Lung (tissue), 11 donors: ENCODE measurements at regions not wholly inside any gene's neighbourhood (a gene's known extent, or its start where the extent isn't known, plus 50 kb on each side); places are given as distances from the start of the nearest gene placed in this dataset.

Source experiments
- ATAC-seq: fragments of 200-7000 bp; cut with Tn5 transposase; one replicate; pipeline ENCODE4 v1.9.1; 2020; ENCODE audit warnings: moderate number of reproducible peaks; ENCODE audit not compliant: insufficient read depth, low FRiP score
- DNase-seq, 3 donors: peaks; one replicate each; pipeline ENCODE4 v3.0.0-alpha.2; 2013 to 2017
- H3K27ac ChIP-seq, 2 donors: one replicate each; pipeline ENCODE4 v1.5.1; 2013; ENCODE audit warnings: mild to moderate bottlenecking in 2 of 2, moderate library complexity in 2 of 2, control low read depth in 1 of 2, inconsistent platforms in 1 of 2, low read depth in 1 of 2, low read length in 1 of 2
- H3K27me3 ChIP-seq, 3 donors: one replicate each; pipeline ENCODE4 v1.5.1; 2013; ENCODE audit warnings: low read length in 2 of 3; ENCODE audit not compliant: control insufficient read depth in 3 of 3, insufficient read depth in 3 of 3
- H3K36me3 ChIP-seq, 4 donors: one replicate each; pipeline ENCODE4 v1.5.1; 2013; ENCODE audit warnings: low read length in 4 of 4, mild to moderate bottlenecking in 1 of 4, moderate library complexity in 1 of 4; ENCODE audit not compliant: control insufficient read depth in 4 of 4, insufficient read depth in 4 of 4
- H3K4me1 ChIP-seq, 5 donors: one replicate each; pipeline ENCODE4 v1.5.1; 2013; ENCODE audit warnings: low read length in 5 of 5, mild to moderate bottlenecking in 2 of 5, moderate library complexity in 1 of 5; ENCODE audit not compliant: control insufficient read depth in 5 of 5, insufficient read depth in 5 of 5
- H3K4me3 ChIP-seq: one replicate; pipeline ENCODE4 v1.5.1; 2013; ENCODE audit warnings: mild to moderate bottlenecking, control low read depth, moderate library complexity
- H3K9ac ChIP-seq, 2 donors: one replicate each; pipeline ENCODE4 v1.5.1; 2013; ENCODE audit warnings: low read length in 2 of 2, control low read depth in 1 of 2; ENCODE audit not compliant: insufficient read depth in 1 of 2
- H3K9me3 ChIP-seq, 4 donors: one replicate each; pipeline ENCODE4 v1.5.1; 2013; ENCODE audit warnings: low read length in 3 of 4, mild to moderate bottlenecking in 1 of 4, moderate library complexity in 1 of 4; ENCODE audit not compliant: control insufficient read depth in 4 of 4, insufficient read depth in 3 of 4
- WGBS, 2 donors: extraction: QIAGEN DNeasy Blood & Tissue Kit; methylation state at CpG; one replicate each; pipeline ENCODE4 v1.1.7; 2013; 5-methylcytosine and 5-hydroxymethylcytosine counted together
- TF ChIP-seq, protein P1 (sequence below): IDR thresholded peaks from 2 replicates; pipeline ENCODE4 v1.5.1; 2012; ENCODE audit warnings: mild to moderate bottlenecking; ENCODE audit errors: control extremely low read depth, extremely low read depth
- donor health status: control.
- donor health status: control.
- donor health status: Bipolar disorder and iron deficiency.
- donor health status: healthy.
- donor health status: DM: yes; HTN: yes; CAD: no.

- 73 to 79% methylated on average over 3 of the region's 3 CpGs for WGBS, 2 donors
- Histone ChIP-seq H3K4me1 (no peaks in the 10 kb centered on the region), H3K4me3 (no peak overlapping the region), H3K27ac (no peak overlapping the region), H3K36me3 (no peaks in the 10 kb centered on the region), H3K9ac (no peak overlapping the region), H3K9me3 (peaks cover 0 to 7% (median 2%) of the 10 kb centered on the region in 4 donors), H3K27me3 (no peaks in the 10 kb centered on the region)
- ATAC-seq (no peak), DNase-seq (no peak)
- TF ChIP-seq, protein P1, sequence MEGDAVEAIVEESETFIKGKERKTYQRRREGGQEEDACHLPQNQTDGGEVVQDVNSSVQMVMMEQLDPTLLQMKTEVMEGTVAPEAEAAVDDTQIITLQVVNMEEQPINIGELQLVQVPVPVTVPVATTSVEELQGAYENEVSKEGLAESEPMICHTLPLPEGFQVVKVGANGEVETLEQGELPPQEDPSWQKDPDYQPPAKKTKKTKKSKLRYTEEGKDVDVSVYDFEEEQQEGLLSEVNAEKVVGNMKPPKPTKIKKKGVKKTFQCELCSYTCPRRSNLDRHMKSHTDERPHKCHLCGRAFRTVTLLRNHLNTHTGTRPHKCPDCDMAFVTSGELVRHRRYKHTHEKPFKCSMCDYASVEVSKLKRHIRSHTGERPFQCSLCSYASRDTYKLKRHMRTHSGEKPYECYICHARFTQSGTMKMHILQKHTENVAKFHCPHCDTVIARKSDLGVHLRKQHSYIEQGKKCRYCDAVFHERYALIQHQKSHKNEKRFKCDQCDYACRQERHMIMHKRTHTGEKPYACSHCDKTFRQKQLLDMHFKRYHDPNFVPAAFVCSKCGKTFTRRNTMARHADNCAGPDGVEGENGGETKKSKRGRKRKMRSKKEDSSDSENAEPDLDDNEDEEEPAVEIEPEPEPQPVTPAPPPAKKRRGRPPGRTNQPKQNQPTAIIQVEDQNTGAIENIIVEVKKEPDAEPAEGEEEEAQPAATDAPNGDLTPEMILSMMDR = no peak
Observed at GRCh38 chr7:42987648-42988214, 55.6 kb downstream of the MRPL32 start.

DNA sequence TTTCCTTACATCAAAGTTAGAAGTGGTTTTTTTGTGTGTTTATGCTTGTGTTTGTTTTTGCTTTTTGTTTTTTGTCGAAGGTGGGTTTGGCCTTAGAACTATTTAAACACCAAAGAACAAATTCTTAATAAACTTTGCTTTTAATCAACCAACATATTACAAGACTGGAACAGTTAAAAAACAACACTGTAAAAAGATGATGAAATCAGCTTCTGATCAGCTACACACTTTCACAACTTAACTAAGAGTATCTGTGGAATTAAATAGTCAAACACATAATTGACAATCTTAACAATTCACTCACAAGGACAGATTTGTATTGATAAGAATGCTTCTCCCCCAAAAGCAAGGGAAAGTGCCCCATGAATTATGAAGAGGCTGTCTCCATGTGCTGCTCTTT, 58.8 kb downstream of the MRPL32 start:
- Histone ChIP-seq H3K9me3 (no peaks in the 10 kb centered on the region), H3K27me3 (no peaks in the 10 kb centered on the region), H3K27ac (no peak overlapping the region), H3K9ac (no peak overlapping the region), H3K36me3 (no peaks in the 10 kb centered on the region), H3K4me3 (no peak overlapping the region), H3K4me1 (no peaks in the 10 kb centered on the region)
- TF ChIP-seq, protein P1 = no peak
- WGBS, 2 donors = 78 to 85% methylated on average over 1 of the region's 1 CpG
- DNase-seq = no peak
- ATAC-seq = no peak

- no peaks in the 10 kb centered on the region for H3K4me1 ChIP-seq
- ATAC-seq (no peak), DNase-seq (no peak)
- no peaks in the 10 kb centered on the region for H3K27me3 ChIP-seq
- no peak overlapping the region for H3K4me3 ChIP-seq
- WGBS, 2 donors = 64 to 78% methylated on average over 13 of the region's 13 CpGs
- H3K27ac ChIP-seq = no peak overlapping the region
- TF ChIP-seq, protein P1 = no peak
- H3K9ac ChIP-seq = no peak overlapping the region
- no peaks in the 10 kb centered on the region for H3K36me3 ChIP-seq
- H3K9me3 ChIP-seq = no peaks in the 10 kb centered on the region
Observed at GRCh38 chr7:42991913-42992591, 59.9 kb downstream of the MRPL32 start.
